ENCODE measurements at regions not wholly inside any gene's neighbourhood (a gene's known extent, or its start where the extent isn't known, plus 50 kb on each side); places are given as distances from the start of the nearest gene placed in this dataset.

DNA sequence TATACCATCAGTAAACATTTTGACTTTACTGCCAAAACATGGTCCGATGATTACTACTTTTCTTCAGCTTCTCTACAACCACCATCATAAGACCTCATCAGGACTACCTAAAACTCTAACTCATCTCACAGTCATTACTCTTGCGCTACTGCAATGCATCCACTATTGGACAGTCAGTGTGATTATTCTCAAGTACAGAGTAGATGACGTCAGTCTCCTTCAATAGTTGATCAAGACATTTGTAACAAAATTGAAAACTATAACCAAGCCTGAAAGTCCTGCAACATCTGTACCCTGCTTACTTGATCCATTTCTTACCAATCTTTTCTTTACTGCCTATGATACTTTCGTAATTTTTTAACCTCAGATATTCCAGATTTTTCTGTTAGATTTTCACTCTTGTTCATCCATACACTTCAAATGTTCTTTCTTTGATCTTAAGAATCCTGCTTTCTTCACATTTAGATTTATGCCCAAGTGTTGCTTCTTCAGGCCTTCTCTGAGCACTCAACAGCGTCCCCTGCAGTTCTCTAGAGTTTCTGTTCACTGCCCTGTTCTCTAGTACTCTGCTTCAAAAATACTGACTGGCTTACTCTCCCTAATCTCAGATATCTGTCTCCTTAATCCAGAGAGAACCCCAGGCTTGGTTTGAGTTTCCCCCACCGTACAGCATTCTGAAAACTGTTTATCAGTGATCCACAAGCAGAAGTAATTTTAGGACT lies 1517.6 kb downstream of the STIM2 start:
- no peak for TF ChIP-seq EZH2phosphoT487 (IDR thresholded peaks at IDR 0.05; ENCODE audit: insufficient read depth, low read depth)
- no peak for TF ChIP-seq EZH2 (IDR thresholded peaks at IDR 0.05; ENCODE audit: insufficient read depth, poor library complexity, severe bottlenecking)
